ENCODE measurements at regions not wholly inside any gene's neighbourhood (a gene's known extent, or its start where the extent isn't known, plus 50 kb on each side); places are given as distances from the start of the nearest gene placed in this dataset.

DNA sequence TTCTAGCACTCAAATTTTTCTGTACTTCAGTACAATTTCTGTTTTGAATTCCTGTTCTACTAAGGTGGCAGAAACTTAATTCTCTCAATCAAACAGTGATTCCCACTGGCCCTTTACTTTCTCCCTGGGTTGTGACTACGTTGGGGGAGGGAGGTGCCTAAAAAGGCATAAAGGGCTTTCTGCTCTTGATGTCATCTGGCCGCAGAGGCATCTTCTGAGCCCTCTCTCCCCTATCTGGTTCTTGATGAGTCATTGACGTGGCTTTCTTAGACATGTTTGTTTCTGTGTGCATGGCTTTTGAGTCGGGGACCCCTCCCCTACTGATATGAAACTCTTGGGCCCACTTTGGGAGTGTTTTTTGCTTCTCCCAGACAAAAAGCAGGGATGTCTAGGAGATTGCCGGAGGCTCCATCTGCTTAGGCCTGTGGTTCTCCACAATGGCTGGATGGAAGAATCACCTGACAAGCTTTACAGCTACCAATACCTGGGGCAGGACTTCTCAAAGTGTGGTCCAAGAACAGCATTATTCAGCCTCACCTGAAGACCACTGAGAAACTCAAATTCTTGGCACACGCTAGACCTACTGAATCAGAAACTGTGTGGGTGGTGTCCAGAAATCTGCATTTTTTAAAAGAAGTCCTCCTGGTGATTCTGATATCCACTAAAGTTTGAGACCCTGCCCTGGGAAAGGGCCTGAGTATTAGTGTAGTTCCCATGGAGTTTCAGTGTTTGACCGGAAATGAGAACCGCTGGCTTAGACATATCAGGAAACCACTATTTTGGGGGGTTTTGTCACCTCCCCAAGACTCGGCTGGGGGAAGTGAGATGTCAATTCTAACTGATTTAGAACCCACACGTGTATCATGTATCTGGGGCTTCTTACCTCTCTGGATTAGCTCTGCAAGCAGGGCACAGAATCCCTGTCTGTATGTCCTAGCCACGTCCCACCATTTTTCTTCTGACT is 395.7 kb upstream of the PDE3A start:
- no peaks in the 10 kb centered on the region for H3K36me3 ChIP-seq (ENCODE audit: control insufficient read depth in 5 of 5, insufficient read depth in 5 of 5, low read length in 5 of 5)
- no peaks in the 10 kb centered on the region for H3K9me3 ChIP-seq (ENCODE audit: control insufficient read depth in 5 of 5, low read length in 5 of 5)
- H3K27me3 ChIP-seq (ENCODE audit: control insufficient read depth in 5 of 5, insufficient read depth in 4 of 5, low read length in 5 of 5), result no peaks in the 10 kb centered on the region
- no peak overlapping the region for H3K9ac ChIP-seq (ENCODE audit: low read length in 5 of 5)
- no peak overlapping the region for H3K4me3 ChIP-seq (ENCODE audit: low read depth in 1 of 5, low read length in 5 of 5)
- H3K27ac ChIP-seq (ENCODE audit: low read depth, low read length), result no peak overlapping the region
- peaks cover 0 to 4% (median under 1%) of the 10 kb centered on the region in 5 donors for H3K4me1 ChIP-seq (ENCODE audit: control insufficient read depth in 5 of 5, insufficient read depth in 5 of 5, low read length in 5 of 5)

GRCh38 chr12:19978193-19978592 is 390.1 kb upstream of the PDE3A start:
- no peaks in the 10 kb centered on the region for H3K36me3 ChIP-seq (ENCODE audit: control insufficient read depth in 5 of 5, insufficient read depth in 5 of 5, low read length in 5 of 5)

GRCh38 chr12:19979584-19979983 is 388.8 kb upstream of the PDE3A start:
- Histone ChIP-seq H3K9me3 (ENCODE audit: control insufficient read depth in 5 of 5, low read length in 5 of 5) (no peaks in the 10 kb centered on the region), H3K36me3 (ENCODE audit: control insufficient read depth in 5 of 5, insufficient read depth in 5 of 5, low read length in 5 of 5) (no peaks in the 10 kb centered on the region), H3K9ac (ENCODE audit: low read length in 5 of 5) (no peak overlapping the region), H3K4me1 (ENCODE audit: control insufficient read depth in 5 of 5, insufficient read depth in 5 of 5, low read length in 5 of 5) (no peaks in the 10 kb centered on the region), H3K4me3 (ENCODE audit: low read depth in 1 of 5, low read length in 5 of 5) (no peak overlapping the region), H3K27ac (ENCODE audit: low read depth, low read length) (no peak overlapping the region), H3K27me3 (ENCODE audit: control insufficient read depth in 5 of 5, insufficient read depth in 4 of 5, low read length in 5 of 5) (no peaks in the 10 kb centered on the region)

More at GRCh38 chr12:19978193-19978592, 390.1 kb upstream of the PDE3A start:
- no peaks in the 10 kb centered on the region for H3K27me3 ChIP-seq (ENCODE audit: control insufficient read depth in 5 of 5, insufficient read depth in 4 of 5, low read length in 5 of 5)
- no peak overlapping the region for H3K9ac ChIP-seq (ENCODE audit: low read length in 5 of 5)
- H3K4me1 ChIP-seq (ENCODE audit: control insufficient read depth in 5 of 5, insufficient read depth in 5 of 5, low read length in 5 of 5), result no peaks in the 10 kb centered on the region
- no peak overlapping the region for H3K4me3 ChIP-seq (ENCODE audit: low read depth in 1 of 5, low read length in 5 of 5)
- no peak overlapping the region for H3K27ac ChIP-seq (ENCODE audit: low read depth, low read length)
- no peaks in the 10 kb centered on the region for H3K9me3 ChIP-seq (ENCODE audit: control insufficient read depth in 5 of 5, low read length in 5 of 5)

GRCh38 chr12:19981944-19982343 is 386.4 kb upstream of the PDE3A start:
- no peaks in the 10 kb centered on the region for H3K4me1 ChIP-seq (ENCODE audit: control insufficient read depth in 5 of 5, insufficient read depth in 5 of 5, low read length in 5 of 5)
- no peak overlapping the region for H3K27ac ChIP-seq (ENCODE audit: low read depth, low read length)
- H3K9ac ChIP-seq (ENCODE audit: low read length in 5 of 5), result no peak overlapping the region
- no peaks in the 10 kb centered on the region for H3K36me3 ChIP-seq (ENCODE audit: control insufficient read depth in 5 of 5, insufficient read depth in 5 of 5, low read length in 5 of 5)
- H3K4me3 ChIP-seq (ENCODE audit: low read depth in 1 of 5, low read length in 5 of 5), result no peak overlapping the region
- no peaks in the 10 kb centered on the region for H3K27me3 ChIP-seq (ENCODE audit: control insufficient read depth in 5 of 5, insufficient read depth in 4 of 5, low read length in 5 of 5)
- H3K9me3 ChIP-seq (ENCODE audit: control insufficient read depth in 5 of 5, low read length in 5 of 5), result no peaks in the 10 kb centered on the region

DNA sequence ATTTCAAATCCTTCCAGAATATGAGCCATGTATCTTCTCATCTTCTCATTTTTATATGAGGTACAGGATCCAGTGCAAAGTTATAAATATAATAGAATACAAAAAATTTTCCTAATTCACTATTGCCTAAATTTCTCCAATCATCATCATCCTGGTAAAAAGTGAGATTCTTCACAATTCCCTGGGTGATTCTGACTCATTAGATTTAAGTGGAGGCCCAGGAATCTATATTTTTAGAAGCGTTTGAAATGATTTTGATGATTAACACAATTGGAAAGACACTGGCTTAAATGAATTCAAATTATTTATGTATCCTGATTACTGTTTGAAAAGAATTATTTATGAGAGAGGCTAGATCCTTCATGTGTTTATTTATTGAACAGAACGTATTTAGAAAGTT is 380.3 kb upstream of the PDE3A start:
- peaks cover 0 to 4% (median 0%) of the 10 kb centered on the region in 5 donors for H3K4me1 ChIP-seq (ENCODE audit: control insufficient read depth in 5 of 5, insufficient read depth in 5 of 5, low read length in 5 of 5)
- H3K9ac ChIP-seq (ENCODE audit: low read length in 5 of 5), result no peak overlapping the region
- no peaks in the 10 kb centered on the region for H3K9me3 ChIP-seq (ENCODE audit: control insufficient read depth in 5 of 5, low read length in 5 of 5)
- no peak overlapping the region for H3K27ac ChIP-seq (ENCODE audit: low read depth, low read length)
- no peaks in the 10 kb centered on the region for H3K27me3 ChIP-seq (ENCODE audit: control insufficient read depth in 5 of 5, insufficient read depth in 4 of 5, low read length in 5 of 5)
- H3K4me3 ChIP-seq (ENCODE audit: low read depth in 1 of 5, low read length in 5 of 5), result no peak overlapping the region
- H3K36me3 ChIP-seq (ENCODE audit: control insufficient read depth in 5 of 5, insufficient read depth in 5 of 5, low read length in 5 of 5), result no peaks in the 10 kb centered on the region

DNA sequence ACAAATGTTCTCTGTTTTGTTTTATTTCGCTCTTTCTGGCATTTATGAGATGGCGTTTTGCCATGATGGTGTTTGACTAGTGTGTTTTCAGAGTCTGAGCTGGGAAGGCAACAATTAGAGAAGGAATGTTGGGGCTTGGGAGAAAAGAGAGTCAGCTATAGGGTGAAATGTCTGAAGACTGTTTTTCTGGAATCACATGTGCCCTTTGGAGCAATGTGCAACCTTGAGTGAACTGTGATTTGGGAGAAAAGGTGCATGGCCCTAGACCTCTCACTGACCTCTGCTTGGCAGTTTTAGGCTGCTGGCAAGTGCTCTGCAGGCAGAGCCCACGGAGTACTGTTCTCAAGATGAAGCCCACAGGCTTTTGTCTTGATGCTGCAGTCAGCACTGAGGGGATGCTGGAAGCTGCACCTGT is 379.9 kb upstream of the PDE3A start:
- no peaks in the 10 kb centered on the region for H3K9me3 ChIP-seq (ENCODE audit: control insufficient read depth in 5 of 5, low read length in 5 of 5)
- no peaks in the 10 kb centered on the region for H3K36me3 ChIP-seq (ENCODE audit: control insufficient read depth in 5 of 5, insufficient read depth in 5 of 5, low read length in 5 of 5)
- H3K4me1 ChIP-seq (ENCODE audit: control insufficient read depth in 5 of 5, insufficient read depth in 5 of 5, low read length in 5 of 5), result peaks cover 0 to 4% (median 0%) of the 10 kb centered on the region in 5 donors
- H3K9ac ChIP-seq (ENCODE audit: low read length in 5 of 5), result no peak overlapping the region
- H3K27me3 ChIP-seq (ENCODE audit: control insufficient read depth in 5 of 5, insufficient read depth in 4 of 5, low read length in 5 of 5), result no peaks in the 10 kb centered on the region
- no peak overlapping the region for H3K27ac ChIP-seq (ENCODE audit: low read depth, low read length)
- no peak overlapping the region for H3K4me3 ChIP-seq (ENCODE audit: low read depth in 1 of 5, low read length in 5 of 5)

DNA sequence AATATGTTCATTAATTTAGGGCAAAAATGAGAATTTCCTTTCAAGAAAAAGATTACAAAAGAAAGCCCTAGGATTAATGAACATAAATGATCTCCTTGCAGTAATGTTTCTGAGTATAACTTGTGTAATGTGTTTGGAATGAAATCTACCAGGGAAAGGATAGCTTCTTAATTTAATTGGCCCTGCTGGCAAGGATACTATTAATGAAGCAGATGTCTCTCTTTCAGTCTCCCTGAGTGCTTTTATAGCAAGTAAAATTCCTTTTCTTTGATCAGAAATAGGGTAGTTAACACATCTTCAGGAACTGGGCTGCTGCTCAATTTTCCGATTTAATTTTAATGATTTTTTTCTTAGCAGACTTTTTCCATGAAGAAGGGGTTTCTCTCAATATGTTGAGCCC is 379.4 kb upstream of the PDE3A start:
- H3K9me3 ChIP-seq (ENCODE audit: control insufficient read depth in 5 of 5, low read length in 5 of 5), result no peaks in the 10 kb centered on the region
- H3K4me3 ChIP-seq (ENCODE audit: low read depth in 1 of 5, low read length in 5 of 5), result no peak overlapping the region
- no peak overlapping the region for H3K27ac ChIP-seq (ENCODE audit: low read depth, low read length)
- H3K4me1 ChIP-seq (ENCODE audit: control insufficient read depth in 5 of 5, insufficient read depth in 5 of 5, low read length in 5 of 5), result peaks cover 0 to 4% (median 0%) of the 10 kb centered on the region in 5 donors
- no peaks in the 10 kb centered on the region for H3K27me3 ChIP-seq (ENCODE audit: control insufficient read depth in 5 of 5, insufficient read depth in 4 of 5, low read length in 5 of 5)
- no peaks in the 10 kb centered on the region for H3K36me3 ChIP-seq (ENCODE audit: control insufficient read depth in 5 of 5, insufficient read depth in 5 of 5, low read length in 5 of 5)
- H3K9ac ChIP-seq (ENCODE audit: low read length in 5 of 5), result no peak overlapping the region

DNA sequence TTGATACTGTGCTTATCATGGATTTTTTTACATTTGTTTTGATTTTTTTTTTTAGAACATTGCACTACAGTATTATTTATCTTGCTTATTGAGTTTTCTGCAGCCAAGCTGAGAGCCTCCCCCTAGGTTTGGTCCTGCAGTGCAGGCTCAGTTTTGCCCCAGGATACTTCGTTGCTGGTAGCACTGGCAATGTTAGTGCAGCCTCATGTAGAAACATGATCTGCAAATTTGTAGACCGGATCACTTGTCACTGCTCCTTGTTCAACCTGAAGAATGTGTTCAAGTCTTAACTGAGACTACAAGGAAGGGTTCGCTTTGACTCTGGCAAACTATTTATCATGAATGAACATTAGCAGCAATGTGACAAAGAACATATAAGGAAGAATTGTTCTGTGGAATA is 377.2 kb upstream of the PDE3A start:
- H3K4me1 ChIP-seq (ENCODE audit: control insufficient read depth in 5 of 5, insufficient read depth in 5 of 5, low read length in 5 of 5), result peaks cover 0 to 4% (median 0%) of the 10 kb centered on the region in 5 donors
- no peaks in the 10 kb centered on the region for H3K9me3 ChIP-seq (ENCODE audit: control insufficient read depth in 5 of 5, low read length in 5 of 5)
- H3K27me3 ChIP-seq (ENCODE audit: control insufficient read depth in 5 of 5, insufficient read depth in 4 of 5, low read length in 5 of 5), result no peaks in the 10 kb centered on the region
- no peak overlapping the region for H3K27ac ChIP-seq (ENCODE audit: low read depth, low read length)
- H3K4me3 ChIP-seq (ENCODE audit: low read depth in 1 of 5, low read length in 5 of 5), result no peak overlapping the region
- H3K9ac ChIP-seq (ENCODE audit: low read length in 5 of 5), result no peak overlapping the region
- no peaks in the 10 kb centered on the region for H3K36me3 ChIP-seq (ENCODE audit: control insufficient read depth in 5 of 5, insufficient read depth in 5 of 5, low read length in 5 of 5)

GRCh38 chr12:19992311-19992710 is 376.0 kb upstream of the PDE3A start:
- Histone ChIP-seq H3K9me3 (ENCODE audit: control insufficient read depth in 5 of 5, low read length in 5 of 5) (no peaks in the 10 kb centered on the region), H3K27me3 (ENCODE audit: control insufficient read depth in 5 of 5, insufficient read depth in 4 of 5, low read length in 5 of 5) (no peaks in the 10 kb centered on the region), H3K9ac (ENCODE audit: low read length in 5 of 5) (no peak overlapping the region), H3K4me3 (ENCODE audit: low read depth in 1 of 5, low read length in 5 of 5) (no peak overlapping the region), H3K4me1 (ENCODE audit: control insufficient read depth in 5 of 5, insufficient read depth in 5 of 5, low read length in 5 of 5) (peaks cover 0 to 4% (median 0%) of the 10 kb centered on the region in 5 donors), H3K36me3 (ENCODE audit: control insufficient read depth in 5 of 5, insufficient read depth in 5 of 5, low read length in 5 of 5) (no peaks in the 10 kb centered on the region), H3K27ac (ENCODE audit: low read depth, low read length) (no peak overlapping the region)

DNA sequence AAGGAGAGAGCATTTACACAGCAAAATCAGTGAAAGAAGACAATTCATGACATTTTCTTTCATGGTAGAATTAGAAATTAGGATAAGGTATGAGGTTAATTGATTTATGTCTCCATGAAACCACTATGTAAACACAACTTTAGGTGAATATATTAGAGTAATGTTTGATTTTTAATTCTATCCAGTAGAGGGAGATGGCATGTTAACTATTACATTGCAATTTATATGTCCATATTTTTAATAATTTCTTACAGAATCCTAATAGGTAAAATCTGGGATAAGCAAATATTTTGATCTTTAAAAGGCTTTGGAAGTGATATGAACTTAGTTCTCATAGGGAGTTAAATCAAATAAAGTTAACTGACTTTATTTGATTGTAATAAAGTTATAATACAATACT is 373.4 kb upstream of the PDE3A start:
- no peak overlapping the region for H3K4me3 ChIP-seq (ENCODE audit: low read depth in 1 of 5, low read length in 5 of 5)
- H3K9me3 ChIP-seq (ENCODE audit: control insufficient read depth in 5 of 5, low read length in 5 of 5), result no peaks in the 10 kb centered on the region
- no peak overlapping the region for H3K9ac ChIP-seq (ENCODE audit: low read length in 5 of 5)
- H3K4me1 ChIP-seq (ENCODE audit: control insufficient read depth in 5 of 5, insufficient read depth in 5 of 5, low read length in 5 of 5), result no peaks in the 10 kb centered on the region
- no peaks in the 10 kb centered on the region for H3K27me3 ChIP-seq (ENCODE audit: control insufficient read depth in 5 of 5, insufficient read depth in 4 of 5, low read length in 5 of 5)
- no peaks in the 10 kb centered on the region for H3K36me3 ChIP-seq (ENCODE audit: control insufficient read depth in 5 of 5, insufficient read depth in 5 of 5, low read length in 5 of 5)
- no peak overlapping the region for H3K27ac ChIP-seq (ENCODE audit: low read depth, low read length)

All from subcutaneous abdominal adipose tissue (tissue), 5 donors.